ENCODE measurements at regions not wholly inside any gene's neighbourhood (a gene's known extent, or its start where the extent isn't known, plus 50 kb on each side); places are given as distances from the start of the nearest gene placed in this dataset.

- FAIRE-seq (no peak), DNase-seq (ENCODE audit: extremely low spot score, insufficient read length, low read depth) (no peak)
These were observed 261.2 kb downstream of the DLL1 start for GRCh38 chr6:170029416-170030283.

DNA sequence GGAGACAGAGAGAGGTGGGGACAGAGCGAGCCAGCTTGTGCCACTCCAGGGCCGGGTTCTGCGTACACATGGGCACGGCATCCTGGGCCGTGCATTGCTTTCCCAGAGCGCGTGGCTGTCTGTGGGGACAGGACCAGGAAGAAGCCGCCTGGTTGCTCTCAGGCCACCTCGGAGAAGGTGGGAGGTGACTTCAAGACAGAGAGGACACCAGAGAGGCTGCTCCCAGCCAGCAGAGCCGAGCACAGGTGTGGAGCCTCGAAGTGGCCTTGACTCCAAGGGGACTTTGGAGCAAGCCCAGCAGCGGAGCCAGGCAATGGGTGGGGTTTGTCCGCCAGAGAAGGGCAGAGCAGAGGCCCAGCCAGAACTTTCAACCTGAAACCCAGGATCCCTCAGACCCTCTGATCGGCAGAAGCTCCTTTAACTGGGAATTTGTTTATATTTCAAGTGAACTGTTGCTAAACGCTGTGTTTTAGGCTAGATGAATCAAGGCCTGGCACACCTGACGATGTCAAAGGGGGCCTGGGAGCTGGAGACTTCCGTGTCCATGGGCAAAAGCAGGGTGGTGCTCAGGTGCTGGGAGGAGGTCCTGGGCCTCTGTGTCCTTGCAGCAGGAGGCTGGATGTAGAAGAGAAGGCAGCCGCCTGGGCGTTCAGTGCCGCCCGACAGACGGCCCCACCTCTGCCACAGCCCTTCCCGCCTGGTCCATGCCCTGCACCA, 262.1 kb downstream of the DLL1 start:
- FAIRE-seq: no peak

GRCh38 chr6:170027647-170028043, 263.2 kb downstream of the DLL1 start:
- no peak for FAIRE-seq

More for the DNA sequence above, 262.1 kb downstream of the DLL1 start:
- DNase-seq (ENCODE audit: extremely low spot score, insufficient read length, low read depth): no peak

DNA sequence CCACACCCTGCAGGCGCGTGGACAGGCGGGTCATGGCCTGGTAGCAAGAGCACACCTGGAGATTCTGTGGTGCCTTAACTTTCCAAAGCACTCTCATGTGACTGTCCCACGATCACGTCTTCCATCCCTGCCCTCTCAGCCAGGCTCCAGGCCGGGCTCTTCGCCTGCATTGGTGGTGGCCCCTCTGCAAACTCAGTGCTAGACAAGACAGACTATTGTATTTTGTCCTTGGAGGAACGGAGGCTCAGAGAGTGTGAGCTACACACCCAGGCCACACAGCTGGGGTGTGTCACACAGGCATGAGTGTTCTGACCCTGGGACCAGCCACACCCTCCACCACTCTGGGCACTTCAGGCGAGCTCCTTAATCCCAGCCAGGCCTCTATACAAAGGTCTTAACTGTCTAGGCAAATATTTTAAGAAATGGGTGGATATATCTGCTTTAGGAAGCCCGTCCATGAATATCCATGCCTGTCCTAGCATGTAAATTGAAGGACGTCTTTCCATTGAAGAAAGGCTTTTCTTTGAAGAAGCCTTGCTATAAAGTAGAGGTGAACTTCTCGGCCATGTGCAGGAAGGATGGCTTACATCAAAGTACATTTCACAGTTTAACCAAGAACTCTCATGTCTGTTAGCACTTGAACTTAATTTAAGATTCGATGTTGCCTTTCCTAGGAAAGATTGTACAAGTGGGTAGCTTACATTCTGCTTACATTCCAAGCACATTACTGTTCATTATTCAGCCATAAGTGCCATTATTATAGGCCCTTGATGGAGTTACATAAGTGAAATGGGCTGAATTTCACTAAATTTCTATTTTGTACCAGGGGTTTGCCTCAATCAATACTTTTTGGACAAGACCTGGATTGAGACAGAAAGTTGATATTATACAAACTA, 263.9 kb downstream of the DLL1 start:
- FAIRE-seq (no peak), DNase-seq (ENCODE audit: extremely low spot score, insufficient read length, low read depth) (no peak)

More at GRCh38 chr6:170027647-170028043, 263.2 kb downstream of the DLL1 start:
- no peak for DNase-seq (ENCODE audit: extremely low spot score, insufficient read length, low read depth)

GRCh38 chr6:170025935-170026750, 264.7 kb downstream of the DLL1 start:
- no peak for DNase-seq (ENCODE audit: extremely low spot score, insufficient read length, low read depth)
- no peak for FAIRE-seq

- no peak for DNase-seq (ENCODE audit: extremely low spot score, insufficient read length, low read depth)
- no peak for FAIRE-seq
These were observed 265.5 kb downstream of the DLL1 start for GRCh38 chr6:170025341-170025911.

GRCh38 chr6:170024940-170025339, 265.9 kb downstream of the DLL1 start:
- no peak for DNase-seq (ENCODE audit: extremely low spot score, insufficient read length, low read depth)

DNA sequence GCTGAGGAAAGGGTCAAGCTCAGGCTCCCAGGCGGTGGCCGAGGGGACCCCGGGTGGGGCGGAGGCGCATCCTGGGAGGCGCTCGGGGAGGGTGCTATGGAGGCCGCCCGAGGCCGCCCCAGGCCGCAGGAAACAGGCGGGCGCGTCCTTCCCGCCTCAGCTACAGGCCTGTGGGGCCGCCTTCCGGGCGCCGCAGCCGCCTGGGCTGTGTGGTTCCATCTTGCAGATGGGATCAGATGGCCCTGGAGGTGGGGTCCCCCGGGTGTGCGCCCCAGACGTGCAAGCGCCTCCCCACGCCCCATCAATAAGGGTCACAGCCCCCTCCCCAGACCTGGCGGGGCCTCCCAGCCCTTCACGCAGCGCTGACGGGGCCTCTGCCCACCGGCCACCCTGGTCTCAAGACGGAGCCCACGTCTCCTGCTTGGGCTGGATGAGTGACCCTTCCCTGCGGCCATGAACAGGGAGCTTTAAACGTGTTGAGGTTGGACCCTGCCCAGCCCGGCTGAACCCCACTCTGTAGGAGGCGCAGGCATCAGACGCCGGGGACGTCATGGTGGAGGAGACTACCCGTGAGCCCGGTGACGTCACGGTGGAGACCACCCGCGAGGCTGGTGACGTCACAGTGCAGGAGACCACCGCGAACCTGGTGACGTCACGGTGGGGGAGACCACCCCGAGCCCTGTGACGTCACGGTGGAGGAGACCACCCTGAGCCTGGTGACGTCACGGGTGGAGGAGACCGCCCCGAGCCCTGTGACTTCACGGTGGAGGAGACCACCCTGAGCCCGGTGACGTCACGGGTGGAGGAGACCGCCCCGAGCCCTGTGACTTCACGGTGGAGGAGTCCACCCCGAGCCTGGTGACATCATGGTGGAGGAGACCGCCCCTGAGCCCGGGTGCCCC, 267.0 kb downstream of the DLL1 start:
- no peak for FAIRE-seq

More at GRCh38 chr6:170024940-170025339, 265.9 kb downstream of the DLL1 start:
- no peak for FAIRE-seq

GRCh38 chr6:170022827-170023619, 267.9 kb downstream of the DLL1 start:
- FAIRE-seq (no peak), DNase-seq (ENCODE audit: extremely low spot score, insufficient read length, low read depth) (no peak)

More for the DNA sequence above, 267.0 kb downstream of the DLL1 start:
- DNase-seq (ENCODE audit: extremely low spot score, insufficient read length, low read depth): no peak

DNA sequence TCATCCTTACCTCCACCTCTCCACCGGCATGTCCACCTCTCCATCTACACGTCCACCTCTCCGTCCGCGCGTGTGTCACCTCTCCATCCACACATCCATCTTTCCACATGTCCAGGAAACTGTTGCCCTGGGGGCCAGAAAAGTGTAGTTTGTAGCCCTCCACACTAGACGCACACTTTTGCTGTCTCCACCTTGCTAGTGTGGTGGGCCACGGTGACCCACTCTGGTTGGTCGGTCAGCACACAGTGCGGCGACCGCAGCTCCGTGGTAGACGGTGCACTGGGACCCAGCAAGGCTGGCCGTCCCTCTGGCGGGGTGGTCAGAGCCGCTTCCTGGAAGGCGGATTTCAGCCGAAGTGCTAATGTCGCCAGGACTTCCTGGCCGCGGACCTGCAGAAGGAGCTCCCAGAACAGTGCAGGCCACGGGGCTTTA, 268.6 kb downstream of the DLL1 start:
- DNase-seq (ENCODE audit: extremely low spot score, insufficient read length, low read depth) (no peak), FAIRE-seq (no peak)

- no peak for FAIRE-seq
- no peak for DNase-seq (ENCODE audit: extremely low spot score, insufficient read length, low read depth)
These were observed 269.3 kb downstream of the DLL1 start for GRCh38 chr6:170021579-170021978.

- DNase-seq (ENCODE audit: extremely low spot score, insufficient read length, low read depth) (no peak), FAIRE-seq (no peak)
These were observed 268.6 kb downstream of the ERMARD start for GRCh38 chr6:170019818-170020583.

GRCh38 chr6:170018936-170019817, 267.8 kb downstream of the ERMARD start:
- FAIRE-seq (no peak), DNase-seq (ENCODE audit: extremely low spot score, insufficient read length, low read depth) (no peak)

GRCh38 chr6:170018422-170018935, 267.1 kb downstream of the ERMARD start:
- FAIRE-seq (no peak), DNase-seq (ENCODE audit: extremely low spot score, insufficient read length, low read depth) (no peak)

- DNase-seq (ENCODE audit: extremely low spot score, insufficient read length, low read depth) (no peak), FAIRE-seq (no peak)
These were observed 266.3 kb downstream of the ERMARD start for GRCh38 chr6:170017603-170018320.
